ENCODE measurements at regions not wholly inside any gene's neighbourhood (a gene's known extent, or its start where the extent isn't known, plus 50 kb on each side); places are given as distances from the start of the nearest gene placed in this dataset.

DNA sequence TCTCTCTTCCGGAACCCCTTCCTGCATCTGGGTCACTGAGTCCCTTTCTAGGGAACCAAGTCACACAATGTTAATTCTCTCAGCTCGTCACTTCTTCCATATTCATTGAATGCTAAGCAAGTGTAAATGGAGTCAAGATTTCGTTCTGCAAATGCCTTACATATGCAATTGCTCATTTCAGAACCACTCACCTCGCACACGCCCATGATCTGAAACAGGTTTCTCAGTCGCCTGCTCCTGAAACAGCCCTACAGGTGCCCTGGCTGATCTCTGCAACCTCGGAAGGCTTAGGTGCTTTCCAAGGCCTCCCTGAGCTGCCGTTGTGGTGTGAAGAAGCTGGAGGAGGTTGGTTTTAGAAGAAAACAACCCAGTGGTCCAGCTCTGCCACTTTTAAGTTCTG, 100.8 kb upstream of the MSX1 start:
- DNase-seq (ENCODE audit: low spot score): no peak
- TF ChIP-seq CTCF (IDR thresholded peaks at IDR 0.05): no peak
- no peak for ATAC-seq (ENCODE audit: low FRiP score)

DNA sequence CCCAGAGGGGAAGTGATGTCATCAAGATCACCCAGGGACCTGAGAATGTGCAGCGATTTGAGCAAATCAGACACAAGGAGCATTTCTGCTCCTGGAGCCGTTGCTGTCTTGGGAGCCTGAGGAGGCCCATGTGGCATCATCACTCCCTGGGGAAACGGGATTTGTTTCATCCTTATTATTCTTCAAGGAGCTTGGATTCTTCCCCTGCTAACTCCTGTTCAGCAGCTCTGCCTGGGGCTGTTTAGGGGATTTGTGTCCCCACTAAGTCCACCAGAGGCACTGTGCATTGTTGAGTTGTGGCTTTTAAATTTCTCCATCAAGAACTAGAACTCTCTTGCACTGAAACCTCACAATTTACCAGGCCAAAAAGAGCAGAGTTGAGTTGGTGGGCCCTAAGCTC, 104.2 kb upstream of the MSX1 start:
- no peak for TF ChIP-seq CTCF (IDR thresholded peaks at IDR 0.05)
- no peak for ATAC-seq (ENCODE audit: low FRiP score)
- DNase-seq (ENCODE audit: low spot score): no peak

DNA sequence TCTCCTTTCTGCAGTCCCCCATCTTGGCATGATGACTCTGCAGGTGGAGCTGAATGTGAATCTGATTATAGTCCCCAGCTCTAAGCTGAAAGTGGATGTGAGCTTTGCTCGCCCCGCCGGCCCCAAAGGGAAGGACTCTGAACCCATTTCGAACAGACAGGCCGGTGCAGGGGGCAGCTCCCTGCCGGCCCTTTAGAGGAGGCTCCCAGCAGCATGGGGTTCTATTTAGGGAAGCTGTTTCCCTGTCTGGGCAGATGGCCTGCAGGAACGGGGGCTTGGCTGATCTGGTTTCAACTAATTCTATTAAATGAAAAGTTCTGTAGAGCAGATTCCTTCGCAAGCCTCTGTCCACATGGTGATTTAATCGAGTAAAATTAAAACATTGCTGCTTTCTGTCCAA, 104.8 kb upstream of the MSX1 start:
- DNase-seq (ENCODE audit: low spot score): no peak
- ATAC-seq (ENCODE audit: low FRiP score): no peak
- no peak for TF ChIP-seq CTCF (IDR thresholded peaks at IDR 0.05)

- no peak for DNase-seq (ENCODE audit: low spot score)
- no peak for TF ChIP-seq CTCF (IDR thresholded peaks at IDR 0.05)
These were observed 105.8 kb upstream of the MSX1 start for GRCh38 chr4:4753643-4754042.

GRCh38 chr4:4752576-4753401, 106.7 kb upstream of the MSX1 start:
- DNase-seq (ENCODE audit: low spot score) (no peak), ATAC-seq (ENCODE audit: low FRiP score) (no peak)
- TF ChIP-seq CTCF (IDR thresholded peaks at IDR 0.05): no peak

More at GRCh38 chr4:4753643-4754042, 105.8 kb upstream of the MSX1 start:
- no peak for ATAC-seq (ENCODE audit: low FRiP score)

DNA sequence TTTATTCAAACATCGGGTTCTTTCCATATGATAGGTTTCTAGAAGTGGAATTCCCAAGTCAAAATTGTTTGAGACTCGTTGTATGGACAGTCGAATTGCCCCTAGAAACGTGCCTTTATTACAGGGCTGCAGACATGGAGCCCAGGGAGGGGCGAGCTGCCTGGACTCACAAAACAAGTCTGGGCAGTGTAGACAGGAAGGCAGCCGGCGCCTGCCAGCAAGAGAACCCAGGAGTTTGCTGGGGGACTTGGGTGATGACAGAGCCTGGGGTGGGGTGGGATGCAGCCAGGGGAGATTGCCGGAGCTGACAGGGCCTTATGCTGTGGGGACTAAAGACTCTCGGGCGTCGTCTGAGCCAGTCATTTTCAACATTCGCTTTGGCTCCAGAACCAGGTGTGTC, 107.4 kb upstream of the MSX1 start:
- DNase-seq (ENCODE audit: low spot score): no peak
- TF ChIP-seq CTCF (IDR thresholded peaks at IDR 0.05): no peak
- ATAC-seq (ENCODE audit: low FRiP score): no peak

GRCh38 chr4:4750187-4750586, 109.3 kb upstream of the MSX1 start:
- no peak for ATAC-seq (ENCODE audit: low FRiP score)

More at GRCh38 chr4:4750187-4750586, 109.3 kb upstream of the MSX1 start:
- no peak for DNase-seq (ENCODE audit: low spot score)
- no peak for TF ChIP-seq CTCF (IDR thresholded peaks at IDR 0.05)

All from omental fat pad (tissue), 3 donors.